Thymus (tissue), 11 donors: ENCODE measurements at regions not wholly inside any gene's neighbourhood (a gene's known extent, or its start where the extent isn't known, plus 50 kb on each side); places are given as distances from the start of the nearest gene placed in this dataset.

ENCODE experiments used
- DNase-seq, 9 donors: peaks; one replicate each; pipeline ENCODE4 v3.0.0-alpha.2; 2013; ENCODE audit warnings: low spot score in 9 of 9, low read depth in 6 of 9, missing footprints in 1 of 9
- H3K27ac ChIP-seq, 2 donors: one replicate each; pipeline ENCODE4 v1.5.1; 2013; ENCODE audit warnings: control low read depth in 1 of 2, low read depth in 1 of 2, low read length in 1 of 2, mild to moderate bottlenecking in 1 of 2, moderate library complexity in 1 of 2
- H3K27me3 ChIP-seq, 2 donors: one replicate each; pipeline ENCODE4 v1.5.1; 2013; ENCODE audit warnings: low read length in 1 of 2; ENCODE audit not compliant: control insufficient read depth in 2 of 2, insufficient read depth in 1 of 2
- H3K36me3 ChIP-seq, 2 donors: one replicate each; pipeline ENCODE4 v1.5.1; 2013; ENCODE audit warnings: low read length in 1 of 2, mild to moderate bottlenecking in 1 of 2, moderate library complexity in 1 of 2; ENCODE audit not compliant: control insufficient read depth in 2 of 2, insufficient read depth in 2 of 2
- H3K4me1 ChIP-seq, 2 donors: one replicate each; pipeline ENCODE4 v1.5.1; 2013; ENCODE audit warnings: low read length in 2 of 2; ENCODE audit not compliant: control insufficient read depth in 2 of 2, insufficient read depth in 2 of 2
- H3K4me3 ChIP-seq, 2 donors: one replicate each; pipeline ENCODE4 v1.5.1; 2013; ENCODE audit warnings: low read length in 2 of 2, control low read depth in 1 of 2, mild to moderate bottlenecking in 1 of 2
- H3K9me3 ChIP-seq, 2 donors: one replicate each; pipeline ENCODE4 v1.5.1; 2013; ENCODE audit warnings: low read length in 1 of 2, mild to moderate bottlenecking in 1 of 2; ENCODE audit not compliant: control insufficient read depth in 2 of 2, insufficient read depth in 1 of 2
- WGBS: extraction: QIAGEN DNeasy Blood & Tissue Kit; methylation state at CpG from one replicate; pipeline ENCODE4 v1.1.7; 2013; 5-methylcytosine and 5-hydroxymethylcytosine counted together
- donor health status: healthy.

DNA sequence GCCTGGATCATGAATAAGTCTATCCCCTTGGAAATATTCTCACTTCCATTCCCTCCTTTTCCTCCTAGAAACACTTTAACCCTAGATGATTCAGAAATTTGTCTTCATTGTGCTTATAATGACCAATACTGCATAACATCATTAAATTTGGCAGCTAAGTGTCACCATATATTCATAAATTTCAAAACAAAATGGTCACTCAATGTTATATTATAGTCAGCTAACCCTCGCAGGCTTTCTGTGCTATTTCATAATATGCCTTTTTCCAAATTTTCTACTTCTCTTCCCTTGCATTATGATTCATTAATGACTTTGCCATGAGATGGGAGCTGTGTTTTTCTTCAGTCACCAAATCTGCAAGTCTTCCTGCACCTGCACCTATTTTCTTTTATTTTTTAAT, 308.3 kb upstream of the AKR1E2 start:
- Histone ChIP-seq H3K4me1 (no peaks in the 10 kb centered on the region), H3K27ac (no peak overlapping the region), H3K4me3 (no peak overlapping the region), H3K36me3 (no peaks in the 10 kb centered on the region), H3K9me3 (no peaks in the 10 kb centered on the region), H3K27me3 (no peaks in the 10 kb centered on the region)
- WGBS, result 99% methylated on average over 1 of the region's 1 CpG
- no peak for DNase-seq

DNA sequence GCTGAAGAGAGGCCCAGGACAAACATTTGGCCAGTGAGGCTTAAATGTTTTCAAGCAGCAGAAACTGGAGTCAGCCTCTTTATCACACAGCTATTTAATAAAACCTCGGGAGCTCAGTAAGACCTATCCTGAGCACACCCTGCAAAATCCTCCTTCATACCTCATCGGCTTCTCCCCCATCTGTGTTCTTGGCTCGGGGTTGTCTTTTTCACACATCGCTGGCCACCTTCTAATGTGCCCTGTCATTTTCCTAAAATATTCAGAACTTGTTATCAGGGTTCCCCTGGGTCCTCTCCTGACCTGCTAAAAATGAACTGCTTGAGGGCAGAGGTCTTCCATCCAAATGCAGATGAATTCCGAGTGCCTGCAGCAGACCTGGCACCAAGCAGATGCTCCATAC, 310.3 kb upstream of the AKR1E2 start:
- Histone ChIP-seq H3K36me3 (no peaks in the 10 kb centered on the region), H3K4me3 (no peak overlapping the region), H3K27ac (no peak overlapping the region), H3K4me1 (no peaks in the 10 kb centered on the region), H3K27me3 (no peaks in the 10 kb centered on the region), H3K9me3 (no peaks in the 10 kb centered on the region)
- no peak for DNase-seq
- 95% methylated on average over 5 of the region's 5 CpGs for WGBS

DNA sequence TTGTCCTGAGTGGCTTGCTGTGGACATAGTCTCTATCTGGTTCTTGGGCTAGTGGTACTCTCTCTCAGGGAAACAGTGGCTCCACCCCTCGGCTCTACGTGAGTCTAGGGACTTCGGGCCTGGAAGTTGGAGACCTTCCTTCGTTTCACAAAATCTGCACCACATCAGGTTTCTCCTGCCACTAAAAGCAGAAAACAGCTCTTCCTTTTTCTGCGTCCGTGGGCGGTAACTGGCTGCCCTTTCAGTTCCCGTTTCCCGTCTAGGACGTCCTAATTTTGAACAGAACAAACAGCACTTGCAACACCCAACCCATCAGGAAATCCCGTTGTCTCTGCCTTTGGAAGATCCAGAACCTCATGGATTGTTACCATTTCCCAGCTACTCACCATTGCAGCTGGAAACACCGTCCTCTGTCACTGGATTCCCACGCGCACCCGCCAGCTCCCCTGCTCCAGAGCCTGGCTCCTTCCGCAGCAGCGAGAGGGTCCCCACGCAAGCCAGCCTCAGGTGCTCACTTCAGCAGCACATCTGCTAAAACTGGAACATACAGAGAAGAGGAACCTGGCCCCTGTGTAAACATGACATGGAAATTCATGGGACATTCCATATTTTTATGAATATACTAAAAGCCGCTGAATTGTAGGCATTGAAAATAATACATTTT, 311.4 kb upstream of the AKR1E2 start:
- peaks cover 0 to under 1% of the 10 kb centered on the region in 2 donors for H3K4me1 ChIP-seq
- peak in 2 of 9 donors; percentile 7 to 31 for DNase-seq
- no peaks in the 10 kb centered on the region for H3K9me3 ChIP-seq
- peak overlapping the region; percentile 28 to 52 for H3K27ac ChIP-seq
- no peaks in the 10 kb centered on the region for H3K27me3 ChIP-seq
- no peak overlapping the region for H3K4me3 ChIP-seq
- no peaks in the 10 kb centered on the region for H3K36me3 ChIP-seq
- 51% methylated on average over 19 of the region's 19 CpGs for WGBS

DNA sequence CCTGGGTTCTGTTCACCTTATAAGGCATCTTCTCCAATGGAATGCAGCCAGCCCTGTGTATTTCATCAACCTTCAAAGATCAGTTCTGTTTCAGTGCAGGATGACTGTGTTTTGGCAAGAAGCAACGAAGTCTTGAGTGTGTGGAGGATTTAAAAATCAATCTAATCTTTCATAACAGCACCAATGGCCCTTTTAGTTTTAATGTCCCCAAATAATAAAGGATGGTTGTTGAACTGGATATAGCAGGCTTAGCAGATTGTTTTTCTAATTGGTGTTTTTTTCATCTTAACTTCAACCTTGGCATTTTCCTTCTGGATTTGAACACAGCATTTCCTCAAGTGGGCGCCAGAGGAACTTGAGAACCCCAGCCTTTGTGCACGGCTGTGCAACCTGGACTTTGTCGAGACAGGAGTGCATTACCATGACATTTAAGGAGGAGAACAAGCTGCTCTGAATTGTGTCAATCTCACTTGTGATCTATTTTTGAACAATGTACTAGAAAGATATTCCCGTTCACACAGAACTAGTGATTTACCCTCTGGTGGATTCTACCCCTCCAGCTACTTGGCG, 313.3 kb upstream of the AKR1E2 start:
- H3K9me3 ChIP-seq, result no peaks in the 10 kb centered on the region
- no peaks in the 10 kb centered on the region for H3K36me3 ChIP-seq
- peaks cover 0 to 6% of the 10 kb centered on the region in 2 donors for H3K4me1 ChIP-seq
- H3K4me3 ChIP-seq, result no peak overlapping the region
- 85% methylated on average over 6 of the region's 6 CpGs for WGBS
- no peak for DNase-seq
- no peaks in the 10 kb centered on the region for H3K27me3 ChIP-seq
- no peak overlapping the region for H3K27ac ChIP-seq

DNA sequence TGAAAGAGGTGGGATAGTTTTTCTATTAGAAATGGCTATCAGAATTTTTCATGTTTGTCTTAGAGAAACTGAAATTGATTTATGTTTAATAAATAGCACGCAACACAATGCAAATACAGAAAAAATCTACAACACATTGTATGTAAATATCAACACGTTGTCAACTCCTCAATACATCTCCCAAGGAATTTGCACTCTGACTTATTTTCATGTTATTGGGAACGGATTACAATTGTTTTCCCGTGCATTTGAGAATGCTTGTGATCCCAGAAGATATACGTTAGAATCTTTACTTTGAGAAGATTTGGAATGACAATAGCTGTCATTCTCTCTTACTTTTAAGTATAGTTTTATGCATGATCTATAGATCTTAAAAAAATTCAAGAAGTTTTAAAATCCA, 313.8 kb upstream of the AKR1E2 start:
- no peaks in the 10 kb centered on the region for H3K27me3 ChIP-seq
- no peak overlapping the region for H3K27ac ChIP-seq
- no peak overlapping the region for H3K4me3 ChIP-seq
- H3K4me1 ChIP-seq, result peaks cover 0 to 6% of the 10 kb centered on the region in 2 donors
- H3K36me3 ChIP-seq, result no peaks in the 10 kb centered on the region
- WGBS, result 97% methylated on average over 5 of the region's 5 CpGs
- no peaks in the 10 kb centered on the region for H3K9me3 ChIP-seq
- no peak for DNase-seq

DNA sequence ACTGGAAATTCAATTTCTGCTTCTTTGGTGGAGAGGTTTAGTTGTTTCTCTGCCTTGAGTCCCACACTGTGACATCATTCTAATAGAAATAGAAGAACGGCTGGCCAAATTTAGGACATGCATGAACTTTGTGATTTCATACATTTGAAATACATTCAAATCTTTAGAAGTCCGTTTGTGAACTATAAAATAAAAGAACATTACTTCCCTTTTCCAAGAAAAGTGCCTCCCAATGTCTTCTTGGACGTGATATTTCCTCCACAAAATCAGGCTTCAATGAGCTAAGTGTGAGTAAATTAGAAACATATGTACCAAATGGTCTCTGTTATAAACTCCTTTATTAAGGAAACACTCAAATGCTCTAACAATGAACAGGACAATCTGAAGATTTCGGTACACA, 314.5 kb upstream of the AKR1E2 start:
- H3K9me3 ChIP-seq, result no peaks in the 10 kb centered on the region
- no peaks in the 10 kb centered on the region for H3K36me3 ChIP-seq
- no peak for DNase-seq
- H3K27me3 ChIP-seq, result no peaks in the 10 kb centered on the region
- WGBS, result 86% methylated on average over 4 of the region's 4 CpGs
- H3K4me1 ChIP-seq, result peaks cover 0 to 6% of the 10 kb centered on the region in 2 donors
- H3K4me3 ChIP-seq, result no peak overlapping the region
- no peak overlapping the region for H3K27ac ChIP-seq

DNA sequence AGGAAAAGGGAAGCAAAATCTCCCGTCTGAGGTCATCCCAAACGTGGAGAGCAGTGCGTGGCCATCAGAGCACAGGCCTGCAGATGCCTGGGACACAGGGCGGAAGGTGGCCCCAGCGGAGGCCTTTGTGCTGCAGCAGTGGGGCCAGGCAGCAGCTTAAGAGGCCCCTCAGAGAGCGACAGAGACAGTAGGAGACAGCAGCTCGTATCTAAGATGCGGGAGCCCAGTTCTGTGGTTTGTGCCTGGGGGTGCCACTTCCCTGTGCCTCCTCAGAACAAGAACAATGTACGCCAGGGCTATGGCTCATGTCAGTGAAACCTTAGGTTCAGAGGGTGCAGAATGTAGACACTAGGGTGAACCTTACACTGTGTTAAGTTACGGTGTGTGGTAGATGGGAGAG, 316.6 kb upstream of the AKR1E2 start:
- Histone ChIP-seq H3K9me3 (no peaks in the 10 kb centered on the region), H3K4me3 (no peak overlapping the region), H3K27ac (no peak overlapping the region), H3K27me3 (no peaks in the 10 kb centered on the region), H3K4me1 (peaks cover 0 to 6% of the 10 kb centered on the region in 2 donors), H3K36me3 (no peaks in the 10 kb centered on the region)
- 91% methylated on average over 10 of the region's 10 CpGs for WGBS
- no peak for DNase-seq

DNA sequence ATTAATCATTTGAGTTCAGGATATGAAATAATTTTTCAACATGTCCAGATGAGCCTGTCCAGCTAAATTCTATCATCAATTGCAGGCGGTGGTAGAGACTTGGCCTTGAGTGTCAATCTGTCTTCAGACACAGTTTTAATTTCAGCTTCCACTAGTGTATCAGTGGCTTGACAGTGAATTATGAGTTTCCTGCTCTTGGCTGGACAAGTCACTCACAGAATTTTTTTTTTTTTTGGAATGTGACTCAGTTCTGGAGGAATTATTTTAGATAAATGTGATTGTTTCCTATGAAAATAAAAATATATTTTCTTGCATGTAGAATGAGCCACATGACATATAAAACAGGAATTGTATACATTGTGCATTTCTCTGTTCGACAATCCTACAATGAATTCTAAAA, 319.9 kb upstream of the AKR1E2 start:
- no peak overlapping the region for H3K4me3 ChIP-seq
- DNase-seq, result no peak
- no peak overlapping the region for H3K27ac ChIP-seq
- H3K27me3 ChIP-seq, result no peaks in the 10 kb centered on the region
- H3K9me3 ChIP-seq, result no peaks in the 10 kb centered on the region
- no peaks in the 10 kb centered on the region for H3K36me3 ChIP-seq
- WGBS, result 94% methylated on average over 2 of the region's 2 CpGs
- peaks cover 0 to 6% of the 10 kb centered on the region in 2 donors for H3K4me1 ChIP-seq

DNA sequence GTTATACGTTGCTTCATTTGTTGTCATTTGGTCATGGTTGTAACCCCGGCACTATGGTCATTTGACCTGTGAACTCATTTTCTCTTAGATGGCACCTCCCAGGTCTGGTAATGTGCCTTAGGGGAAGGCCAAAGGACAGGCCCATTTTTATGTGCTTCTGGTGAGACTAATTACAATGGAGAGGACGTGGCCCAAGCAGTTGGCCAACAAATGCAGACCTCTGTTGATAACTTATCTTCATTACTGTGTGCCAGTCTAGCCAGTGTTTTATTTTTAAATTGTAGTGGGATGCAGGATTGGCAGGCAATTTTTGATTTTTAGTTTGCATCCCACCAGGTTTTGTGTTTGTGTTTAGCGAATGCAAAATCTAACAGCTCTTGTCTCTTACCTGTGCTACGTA, 321.5 kb upstream of the AKR1E2 start:
- no peak overlapping the region for H3K27ac ChIP-seq
- peaks cover 0 to 5% of the 10 kb centered on the region in 2 donors for H3K4me1 ChIP-seq
- no peak overlapping the region for H3K4me3 ChIP-seq
- H3K27me3 ChIP-seq, result no peaks in the 10 kb centered on the region
- WGBS, result 96% methylated on average over 5 of the region's 5 CpGs
- H3K36me3 ChIP-seq, result no peaks in the 10 kb centered on the region
- H3K9me3 ChIP-seq, result no peaks in the 10 kb centered on the region
- no peak for DNase-seq
